ENCODE measurements at regions not wholly inside any gene's neighbourhood (a gene's known extent, or its start where the extent isn't known, plus 50 kb on each side); places are given as distances from the start of the nearest gene placed in this dataset.

- H3K4me3 ChIP-seq = no peak overlapping the region
- H3K9me3 ChIP-seq = no peaks in the 10 kb centered on the region
- no peaks in the 10 kb centered on the region for H3K4me1 ChIP-seq
- H3K27ac ChIP-seq = no peak overlapping the region
- no peaks in the 10 kb centered on the region for H3K36me3 ChIP-seq
- peak; percentile 30 to 83 (median 48) for DNase-seq
- TF ChIP-seq, protein P1, sequence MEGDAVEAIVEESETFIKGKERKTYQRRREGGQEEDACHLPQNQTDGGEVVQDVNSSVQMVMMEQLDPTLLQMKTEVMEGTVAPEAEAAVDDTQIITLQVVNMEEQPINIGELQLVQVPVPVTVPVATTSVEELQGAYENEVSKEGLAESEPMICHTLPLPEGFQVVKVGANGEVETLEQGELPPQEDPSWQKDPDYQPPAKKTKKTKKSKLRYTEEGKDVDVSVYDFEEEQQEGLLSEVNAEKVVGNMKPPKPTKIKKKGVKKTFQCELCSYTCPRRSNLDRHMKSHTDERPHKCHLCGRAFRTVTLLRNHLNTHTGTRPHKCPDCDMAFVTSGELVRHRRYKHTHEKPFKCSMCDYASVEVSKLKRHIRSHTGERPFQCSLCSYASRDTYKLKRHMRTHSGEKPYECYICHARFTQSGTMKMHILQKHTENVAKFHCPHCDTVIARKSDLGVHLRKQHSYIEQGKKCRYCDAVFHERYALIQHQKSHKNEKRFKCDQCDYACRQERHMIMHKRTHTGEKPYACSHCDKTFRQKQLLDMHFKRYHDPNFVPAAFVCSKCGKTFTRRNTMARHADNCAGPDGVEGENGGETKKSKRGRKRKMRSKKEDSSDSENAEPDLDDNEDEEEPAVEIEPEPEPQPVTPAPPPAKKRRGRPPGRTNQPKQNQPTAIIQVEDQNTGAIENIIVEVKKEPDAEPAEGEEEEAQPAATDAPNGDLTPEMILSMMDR (IDR thresholded peaks at IDR 0.05) = peak; percentile 30 to 80 (median 62)
- TF ChIP-seq POLR2A (IDR thresholded peaks at IDR 0.05) = no peak
- no peaks in the 10 kb centered on the region for H3K27me3 ChIP-seq
Observed at GRCh38 chr3:20340324-20340928, 154.4 kb upstream of the SGO1 start.

DNA sequence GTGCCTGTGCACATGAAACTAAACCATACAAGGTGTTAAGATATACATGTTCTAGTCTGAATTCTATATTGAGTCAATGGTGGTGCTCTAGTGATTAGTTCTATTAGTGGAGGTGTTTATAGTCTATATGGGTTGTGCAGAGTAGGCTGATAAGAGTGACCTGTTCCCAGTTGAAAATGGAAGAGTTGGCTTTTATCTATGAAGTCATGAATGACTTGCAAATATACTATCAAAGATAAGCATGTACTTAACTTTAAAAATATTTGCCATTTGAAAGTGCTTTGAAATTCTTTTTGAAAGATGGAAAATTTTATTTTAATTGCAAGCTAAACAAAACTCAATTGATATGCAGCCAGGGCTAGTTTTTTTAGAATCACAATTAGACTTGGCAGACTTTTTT lies 150.6 kb upstream of the SGO1 start:
- no peak overlapping the region for H3K27ac ChIP-seq
- no peaks in the 10 kb centered on the region for H3K27me3 ChIP-seq
- no peak for TF ChIP-seq POLR2A (IDR thresholded peaks at IDR 0.05)
- TF ChIP-seq, protein P1 (IDR thresholded peaks at IDR 0.05) = no peak
- H3K4me1 ChIP-seq = no peaks in the 10 kb centered on the region
- no peaks in the 10 kb centered on the region for H3K9me3 ChIP-seq
- no peak for DNase-seq
- no peak overlapping the region for H3K4me3 ChIP-seq
- H3K36me3 ChIP-seq = no peaks in the 10 kb centered on the region

GRCh38 chr3:20334842-20335241 lies 148.8 kb upstream of the SGO1 start:
- DNase-seq = no peak
- TF ChIP-seq, protein P1 (IDR thresholded peaks at IDR 0.05) = no peak
- no peak for TF ChIP-seq POLR2A (IDR thresholded peaks at IDR 0.05)
- no peak overlapping the region for H3K27ac ChIP-seq
- no peaks in the 10 kb centered on the region for H3K36me3 ChIP-seq
- H3K4me3 ChIP-seq = no peak overlapping the region
- no peaks in the 10 kb centered on the region for H3K9me3 ChIP-seq
- H3K4me1 ChIP-seq = no peaks in the 10 kb centered on the region
- H3K27me3 ChIP-seq = no peaks in the 10 kb centered on the region

GRCh38 chr3:20327889-20328288 lies 141.9 kb upstream of the SGO1 start:
- Histone ChIP-seq H3K27ac (no peak overlapping the region), H3K9me3 (no peaks in the 10 kb centered on the region), H3K27me3 (no peaks in the 10 kb centered on the region), H3K4me3 (no peak overlapping the region), H3K36me3 (no peaks in the 10 kb centered on the region), H3K4me1 (no peaks in the 10 kb centered on the region)
- TF ChIP-seq, protein P1 (IDR thresholded peaks at IDR 0.05) = no peak
- TF ChIP-seq POLR2A (IDR thresholded peaks at IDR 0.05) = no peak
- DNase-seq = no peak

- no peak overlapping the region for H3K4me3 ChIP-seq
- no peak overlapping the region for H3K27ac ChIP-seq
- no peaks in the 10 kb centered on the region for H3K4me1 ChIP-seq
Observed at GRCh38 chr3:20326541-20326940, 140.5 kb upstream of the SGO1 start.

More at GRCh38 chr3:20326541-20326940, 140.5 kb upstream of the SGO1 start:
- Histone ChIP-seq H3K27me3 (no peaks in the 10 kb centered on the region), H3K9me3 (no peaks in the 10 kb centered on the region), H3K36me3 (no peaks in the 10 kb centered on the region)
- no peak for DNase-seq
- TF ChIP-seq, protein P1 (IDR thresholded peaks at IDR 0.05) = no peak
- TF ChIP-seq POLR2A (IDR thresholded peaks at IDR 0.05) = no peak

Measured in Peyer's patch (tissue), 4 donors.